LNCAP (cell line): ENCODE measurements at regions not wholly inside any gene's neighbourhood (a gene's known extent, or its start where the extent isn't known, plus 50 kb on each side); places are given as distances from the start of the nearest gene placed in this dataset.

ENCODE experiments used
- CTCF ChIP-seq: fragments of 450-650 bp; IDR thresholded peaks from 2 replicates; pipeline ENCODE4 v1.5.1; 2017; ENCODE audit warnings: mild to moderate bottlenecking

- TF ChIP-seq CTCF: no peak
Observed at GRCh38 chr13:81779876-81780275, 1439.0 kb upstream of the SPRY2 start.

GRCh38 chr13:81778350-81778749 lies 1437.4 kb upstream of the SPRY2 start:
- TF ChIP-seq CTCF: no peak

GRCh38 chr13:81773263-81773662 lies 1432.3 kb upstream of the SPRY2 start:
- no peak for TF ChIP-seq CTCF

- no peak for TF ChIP-seq CTCF
Observed at GRCh38 chr13:81771951-81772350, 1431.0 kb upstream of the SPRY2 start.

GRCh38 chr13:81770868-81771505 lies 1430.1 kb upstream of the SPRY2 start:
- no peak for TF ChIP-seq CTCF

GRCh38 chr13:81762449-81762848 lies 1421.5 kb upstream of the SPRY2 start:
- TF ChIP-seq CTCF: no peak

- no peak for TF ChIP-seq CTCF
Observed at GRCh38 chr13:81760316-81760715, 1419.4 kb upstream of the SPRY2 start.
